K562 (cell line): ENCODE measurements at regions not wholly inside any gene's neighbourhood (a gene's known extent, or its start where the extent isn't known, plus 50 kb on each side); places are given as distances from the start of the nearest gene placed in this dataset.

Experiments used
- BDP1 ChIP-seq: IDR thresholded peaks from 3 replicates; pipeline ENCODE4 v1.6.1; 2011; ENCODE audit not compliant: insufficient read length, insufficient read depth
- CEBPB ChIP-seq: fragments of 450-650 bp; IDR thresholded peaks from 2 replicates; pipeline ENCODE4 v1.6.1; 2016; ENCODE audit warnings: missing genetic modification characterization, missing compliant biosample characterization
- CTCF ChIP-seq, 3 experiments: IDR thresholded peaks in 2 of 3; conservative IDR thresholded peaks in 1 of 3; 2 replicates each; pipeline ENCODE4 v1.5.1; 2011 to 2012; ENCODE audit warnings: low read length in 3 of 3, mild to moderate bottlenecking in 3 of 3, control low read depth in 2 of 3, improper control_type of control experiment in 1 of 3, inconsistent platforms in 1 of 3, low read depth in 1 of 3, mixed read lengths in 1 of 3, moderate library complexity in 1 of 3; ENCODE audit not compliant: insufficient read depth in 2 of 3
- EZH2 ChIP-seq: IDR thresholded peaks from 2 replicates; pipeline ENCODE4 v1.6.1; 2012; ENCODE audit warnings: low read depth, mild to moderate bottlenecking, inconsistent platforms, low read length, borderline replicate concordance
- FOXM1 ChIP-seq, 2 experiments: fragments of 450-650 bp in 1 of 2; sonication (generic) in 1 of 2; formaldehyde crosslinking in 1 of 2; IDR thresholded peaks; 2 replicates each; pipeline versions ENCODE4 v1.6.1 to v1.9.0; 2017 to 2022; ENCODE audit warnings: low read depth in 2 of 2, mild to moderate bottlenecking in 2 of 2, missing genetic modification reagents in 1 of 2, moderate library complexity in 1 of 2
- HIVEP1 ChIP-seq: fragments of 250-450 bp; sonication (Bioruptor Pico); IDR thresholded peaks from 2 replicates; pipeline ENCODE4 v1.4.0; 2020; ENCODE audit warnings: mild to moderate bottlenecking
- NR2C2 ChIP-seq, 2 experiments: fragments of 200-800 bp in 1 of 2; sonication (Bioruptor generic) in 1 of 2; sonication (generic) in 1 of 2; formaldehyde crosslinking in 1 of 2; IDR thresholded peaks; 2 replicates each; pipeline versions ENCODE4 v1.6.1 to v1.8.0; 2016 to 2022; ENCODE audit warnings: mild to moderate bottlenecking in 1 of 2, missing compliant biosample characterization in 1 of 2, missing genetic modification characterization in 1 of 2, missing genetic modification reagents in 1 of 2
- POLR2A ChIP-seq: fragments of 450-650 bp; conservative IDR thresholded peaks from 2 replicates; pipeline ENCODE4 v1.6.1; 2016
- SMAD2 ChIP-seq: fragments of 150-350 bp; IDR thresholded peaks from 2 replicates; pipeline ENCODE4 v1.6.1; 2014; ENCODE audit warnings: low read depth, mild to moderate bottlenecking, low read length
- SNRNP70 ChIP-seq: fragments of 200-400 bp; formaldehyde crosslinking; optimal IDR thresholded peaks from 2 replicates; pipeline ENCODE3; 2017; ENCODE audit warnings: low read depth, low read length
- THRA ChIP-seq: fragments of 450-650 bp; IDR thresholded peaks from 2 replicates; pipeline ENCODE4 v1.6.1; 2017; ENCODE audit warnings: mild to moderate bottlenecking, moderate library complexity
- ZNF384 ChIP-seq: IDR thresholded peaks from 2 replicates; pipeline ENCODE4 v1.6.1; 2012; ENCODE audit warnings: low read depth, low read length, improper control_type of control experiment
- ZNF609 ChIP-seq: sonication (generic); formaldehyde crosslinking; IDR thresholded peaks from 2 replicates; pipeline ENCODE4 v1.8.1; 2023; ENCODE audit warnings: missing genetic modification reagents, mild to moderate bottlenecking, borderline replicate concordance

GRCh38 chr3:194993896-194994295 is 277.1 kb downstream of the XXYLT1 start:
- TF ChIP-seq EZH2 (no peak), HIVEP1 (CRISPR knock-in tag) (no peak), SNRNP70 (no peak), SMAD2 (no peak), THRA (no peak), CEBPB (no peak), CTCF (IDR thresholded peaks at IDR 0.05 in 2 of 3, conservative IDR thresholded peaks at IDR 0.05 in 1 of 3; ENCODE audit: insufficient read depth in 2 of 3, low read depth in 1 of 3, low read length in 3 of 3) (no peak), ZNF609 (CRISPR knock-in tag) (no peak), FOXM1 (IDR thresholded peaks at IDR 0.05; ENCODE audit: low read depth) (no peak), FOXM1 (CRISPR knock-in tag; IDR thresholded peaks at IDR 0.05; ENCODE audit: low read depth) (no peak), ZNF384 (no peak), NR2C2 (CRISPR knock-in tag; IDR thresholded peaks at IDR 0.05) (no peak), NR2C2 (tag; IDR thresholded peaks at IDR 0.05) (no peak), BDP1 (no peak), POLR2A (no peak)
